HG03175 (cell line): ENCODE measurements at regions not wholly inside any gene's neighbourhood (a gene's known extent, or its start where the extent isn't known, plus 50 kb on each side); places are given as distances from the start of the nearest gene placed in this dataset.

Source experiments
- ATAC-seq: cut with Tn5 transposase; IDR thresholded peaks from one replicate; pipeline ENCODE4 v1.9.1; 2021; ENCODE audit warnings: mild to moderate bottlenecking, moderate library complexity; ENCODE audit not compliant: unreplicated experiment

DNA sequence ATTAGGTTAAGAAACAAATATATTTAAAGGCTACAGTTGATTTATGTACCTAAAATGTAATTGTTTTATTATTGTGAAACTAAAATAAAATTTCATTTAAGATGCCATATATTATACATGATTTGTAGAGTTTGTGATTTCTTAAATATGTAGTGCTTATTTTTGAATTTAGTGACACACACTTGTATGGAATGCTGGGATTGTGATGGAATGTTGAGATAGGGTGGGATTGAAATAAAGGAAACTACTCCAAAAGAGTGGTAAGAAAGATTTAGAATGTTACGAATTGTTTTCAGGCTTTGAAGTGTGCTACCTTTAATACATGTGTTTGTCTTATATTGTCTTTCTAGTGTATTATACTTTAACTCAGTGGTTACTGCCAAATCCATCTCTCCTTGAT lies 330.3 kb upstream of the PITX2 start:
- ATAC-seq = no peak

- ATAC-seq = no peak
Measured at GRCh38 chr4:110953898-110954297, 331.0 kb upstream of the PITX2 start.

GRCh38 chr4:110955748-110956147 lies 332.9 kb upstream of the PITX2 start:
- peak; percentile 56 for ATAC-seq

DNA sequence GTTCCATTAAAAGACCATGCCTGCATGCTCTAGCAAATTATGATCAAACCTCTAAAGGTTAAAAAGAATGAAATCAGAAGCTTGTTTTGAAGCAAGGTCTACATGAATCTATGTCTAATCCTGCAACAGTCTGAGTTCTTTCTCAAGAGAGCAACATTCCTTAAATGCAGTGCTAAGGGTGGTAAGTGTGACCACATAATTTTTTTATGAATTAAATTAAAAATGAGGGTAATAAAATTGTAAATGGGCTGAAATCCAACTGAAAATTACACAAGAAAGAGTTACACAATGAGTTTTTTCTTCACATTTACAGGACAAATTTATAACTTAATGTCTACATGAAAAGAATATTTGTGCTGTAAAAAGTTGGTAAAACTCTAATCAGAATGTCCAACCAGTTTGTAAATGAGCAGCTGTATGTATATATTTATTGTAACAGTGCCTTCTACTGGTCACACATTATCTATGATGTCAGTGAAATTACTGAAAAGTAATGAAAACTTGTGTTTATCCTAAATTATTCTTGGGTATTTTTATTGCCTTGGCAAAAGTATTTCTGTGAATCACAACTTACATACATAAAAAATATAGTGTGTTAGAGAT lies 336.3 kb upstream of the PITX2 start:
- peak; percentile 40 for ATAC-seq

DNA sequence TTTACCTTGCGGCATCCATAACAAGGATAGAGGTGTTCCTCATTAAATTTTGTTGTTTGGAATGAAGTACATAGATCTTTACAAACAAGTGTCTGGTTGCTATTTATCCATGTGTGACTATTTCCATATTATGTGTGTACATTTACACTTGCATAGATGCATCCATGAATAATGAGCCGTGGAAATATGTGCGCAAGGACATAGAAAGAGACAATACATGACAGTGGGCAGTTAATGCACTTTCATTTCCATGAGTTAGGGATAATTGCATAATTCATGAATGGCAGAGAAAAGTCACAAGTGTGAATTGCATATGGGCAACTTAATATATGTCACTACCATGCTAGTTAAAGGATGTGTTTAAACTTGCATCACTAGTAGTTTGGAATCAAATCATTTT lies 338.2 kb upstream of the PITX2 start:
- no peak for ATAC-seq

GRCh38 chr4:110962616-110963015 lies 339.7 kb upstream of the PITX2 start:
- no peak for ATAC-seq

GRCh38 chr4:110963662-110964280 lies 340.9 kb upstream of the PITX2 start:
- ATAC-seq = no peak

- no peak for ATAC-seq
Measured at GRCh38 chr4:110967936-110968335, 345.1 kb upstream of the PITX2 start.

GRCh38 chr4:110970642-110971041 lies 347.8 kb upstream of the PITX2 start:
- peak; percentile 81 for ATAC-seq

DNA sequence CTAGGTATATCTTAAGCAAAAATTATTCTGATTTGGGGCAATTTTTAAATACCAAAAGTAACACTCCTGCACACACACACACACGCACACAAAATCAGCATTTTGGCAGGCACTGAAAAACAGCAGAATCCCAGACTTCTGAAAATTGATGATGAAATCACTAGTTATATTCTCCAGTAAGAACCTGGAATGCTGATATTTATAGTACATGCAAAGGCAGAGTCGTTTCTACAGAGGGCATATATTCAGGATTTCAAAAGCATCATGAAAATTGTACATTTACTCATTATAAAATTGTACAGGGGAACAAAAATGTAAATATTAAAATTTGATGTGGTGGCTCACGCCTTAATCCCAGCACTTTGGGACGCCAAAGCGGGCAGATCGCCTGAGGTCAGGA lies 352.5 kb upstream of the PITX2 start:
- no peak for ATAC-seq

DNA sequence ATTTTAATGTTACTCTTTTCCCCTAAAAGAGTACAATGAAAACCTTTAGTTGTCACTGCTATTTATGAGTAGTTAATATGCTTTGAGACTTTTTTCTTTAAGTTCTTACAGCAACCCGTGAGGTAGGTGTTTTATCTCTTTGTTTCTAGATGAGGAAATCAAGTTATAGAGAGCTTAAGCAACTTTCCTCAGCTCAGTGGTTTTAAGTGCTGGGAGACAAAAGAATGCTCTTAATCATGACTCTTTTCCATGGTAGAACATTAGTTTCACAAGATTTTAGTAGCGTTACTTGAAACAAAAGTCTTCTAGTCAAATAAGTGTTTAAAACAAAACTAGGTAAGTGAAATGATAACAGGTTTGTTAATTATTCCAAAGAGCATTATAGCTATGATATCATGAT lies 354.7 kb upstream of the PITX2 start:
- no peak for ATAC-seq

DNA sequence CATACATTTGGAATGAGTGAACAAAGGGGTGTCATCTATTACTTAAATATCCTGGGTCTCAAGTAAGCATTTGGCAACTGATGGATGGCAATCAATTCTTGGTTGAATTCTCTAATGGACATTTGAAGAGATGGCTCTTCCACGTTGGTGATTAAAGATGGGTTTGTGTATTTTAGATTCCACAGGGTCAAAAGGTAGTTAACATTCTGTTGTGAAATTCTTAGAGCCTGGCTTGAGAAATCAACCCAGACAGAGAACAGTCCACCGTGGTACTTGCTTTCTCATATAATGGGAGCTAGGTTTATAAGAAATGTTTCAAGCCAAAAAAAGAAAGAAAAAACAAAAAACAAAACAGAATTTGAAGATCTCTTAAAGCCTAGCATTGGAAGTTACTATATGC lies 355.9 kb upstream of the PITX2 start:
- ATAC-seq = no peak

DNA sequence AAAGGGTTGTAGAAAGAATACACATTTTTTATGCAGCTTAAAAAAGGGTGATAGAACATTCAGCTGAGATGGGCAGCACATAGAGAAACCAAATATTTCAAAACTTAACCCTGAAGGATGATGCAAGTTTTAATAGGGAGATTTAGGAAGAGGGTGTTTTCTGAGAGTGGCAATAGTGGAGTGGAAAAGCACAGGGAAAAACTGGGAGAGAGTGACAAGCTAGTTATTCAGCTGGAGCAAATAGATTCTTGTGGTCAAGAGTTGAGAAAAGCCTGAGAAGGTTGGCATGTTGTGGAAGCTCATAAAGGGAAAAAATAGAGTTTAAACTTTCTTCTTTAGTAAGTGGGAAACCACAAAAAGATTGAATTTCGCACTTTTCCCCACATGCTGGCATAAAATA lies 359.6 kb upstream of the PITX2 start:
- ATAC-seq = no peak

DNA sequence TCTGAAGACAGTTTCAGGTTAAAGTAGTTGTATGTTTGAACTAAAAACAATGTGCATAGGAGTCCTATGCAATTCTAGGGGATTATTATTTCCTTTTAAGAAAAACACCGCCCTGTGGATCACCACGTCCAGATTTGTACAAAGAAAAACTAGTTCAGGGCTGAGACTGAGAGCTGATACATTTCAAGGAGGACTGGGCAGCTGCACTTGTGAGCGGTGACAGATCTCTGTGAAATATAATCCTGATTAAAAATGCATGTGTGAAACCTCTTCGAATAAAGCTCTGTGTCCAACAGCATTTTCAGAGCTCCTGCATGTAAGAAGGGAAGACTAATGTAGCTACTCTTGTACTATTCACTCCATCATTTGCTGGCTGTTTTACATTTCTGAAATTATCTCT lies 365.8 kb upstream of the PITX2 start:
- no peak for ATAC-seq

GRCh38 chr4:110989125-110989524 lies 366.2 kb upstream of the PITX2 start:
- no peak for ATAC-seq

GRCh38 chr4:110994781-110995180 lies 371.9 kb upstream of the PITX2 start:
- ATAC-seq = no peak

- ATAC-seq = no peak
Measured at GRCh38 chr4:110998320-110998719, 375.4 kb upstream of the PITX2 start.

DNA sequence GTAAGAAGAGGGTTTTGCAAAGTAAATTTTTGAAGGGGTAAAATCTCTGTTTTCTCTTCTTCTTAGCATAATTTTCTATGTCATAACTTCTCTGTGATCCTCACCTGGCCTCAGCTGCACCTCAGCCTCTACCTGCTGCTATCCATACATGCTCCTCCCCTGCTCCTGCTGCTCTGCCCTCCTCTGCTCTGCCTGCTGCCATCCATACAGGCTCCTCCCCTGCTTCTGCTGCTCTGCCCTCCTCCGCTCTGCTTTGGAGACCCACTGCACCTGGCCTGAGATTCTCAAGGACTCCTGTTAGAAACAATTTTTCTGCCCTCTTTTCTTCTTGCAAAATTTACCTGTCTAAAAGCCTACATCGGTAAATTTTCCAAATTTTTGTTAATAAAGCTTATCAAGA lies 388.6 kb upstream of the PITX2 start:
- no peak for ATAC-seq

DNA sequence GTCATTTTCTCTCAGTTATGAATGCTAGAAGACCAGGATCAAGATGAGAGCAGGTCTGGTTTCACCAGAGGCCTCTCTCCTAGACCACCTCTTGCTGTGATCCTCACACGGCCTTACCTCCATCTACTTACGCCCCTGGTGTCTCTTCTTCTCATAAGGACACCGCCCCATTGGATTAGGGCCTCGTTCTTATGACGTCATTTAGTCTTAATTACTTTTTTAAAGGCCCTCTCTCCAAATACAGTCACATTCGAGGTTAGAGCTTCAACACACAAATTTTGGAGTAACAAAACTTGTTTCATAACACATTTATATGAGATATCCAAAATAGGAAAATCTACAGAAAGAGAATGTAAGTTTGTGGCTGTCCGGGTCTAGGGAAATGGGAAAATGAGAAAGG lies 391.0 kb upstream of the PITX2 start:
- no peak for ATAC-seq

DNA sequence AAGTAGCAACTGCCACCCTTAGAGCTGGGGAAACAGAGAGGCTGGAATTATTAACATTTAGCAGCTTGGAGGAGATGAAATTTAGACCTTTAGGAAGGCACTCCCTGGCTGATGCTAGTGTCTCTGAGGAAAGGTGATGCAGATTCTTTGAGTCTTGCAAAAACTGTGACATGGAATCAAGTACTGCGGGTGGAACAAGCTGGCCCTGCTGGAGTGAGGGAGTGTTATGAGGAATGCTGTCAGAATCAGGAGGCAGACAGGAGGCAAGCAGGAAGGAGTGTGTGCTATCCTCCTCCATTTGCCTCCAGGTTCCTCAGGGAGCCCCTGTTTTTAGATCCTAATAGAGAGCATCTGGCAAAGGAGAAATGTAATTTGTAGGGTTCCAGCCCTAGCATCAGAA lies 391.7 kb upstream of the PITX2 start:
- no peak for ATAC-seq

DNA sequence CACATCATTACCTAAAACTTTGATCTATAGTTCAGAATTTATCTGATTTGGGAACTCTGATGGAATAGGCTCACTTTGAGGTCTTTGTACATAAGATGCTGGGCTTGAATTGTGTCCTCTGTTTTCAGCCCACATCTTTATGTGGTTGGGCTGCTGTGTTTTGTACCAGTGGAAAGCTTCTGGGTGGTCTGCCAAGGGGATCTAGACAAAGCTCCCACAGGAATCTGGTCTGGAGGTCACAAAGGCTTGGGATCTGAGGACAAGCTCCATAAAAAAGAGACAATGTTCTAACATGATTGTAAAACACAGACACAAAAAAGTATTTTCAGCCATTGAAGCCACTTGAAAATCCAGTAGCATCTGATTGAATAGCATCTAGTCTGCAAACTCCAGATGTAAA lies 393.5 kb upstream of the PITX2 start:
- no peak for ATAC-seq

DNA sequence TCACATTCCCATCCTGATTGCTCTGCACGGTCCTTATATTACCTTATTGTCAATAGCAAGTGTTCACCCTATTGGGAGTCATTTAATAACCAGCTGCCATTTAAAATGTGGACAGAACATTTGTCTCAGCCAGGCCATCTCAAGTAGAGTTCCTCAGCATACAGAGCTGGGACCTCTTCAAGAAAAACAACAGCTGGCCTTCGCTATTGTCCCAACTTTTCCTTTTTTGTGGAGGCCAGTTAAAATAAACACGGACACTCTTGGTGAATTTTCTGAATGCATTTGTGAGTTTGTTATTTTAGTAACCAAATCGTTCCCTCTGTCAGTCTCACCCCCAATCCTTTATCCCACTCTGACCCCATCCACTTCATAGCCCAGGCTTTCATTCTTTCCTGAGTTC lies 395.3 kb upstream of the PITX2 start:
- ATAC-seq = no peak

GRCh38 chr4:111020476-111020875 lies 397.6 kb upstream of the PITX2 start:
- ATAC-seq = no peak
